AML-193 (cell line): ENCODE measurements at regions not wholly inside any gene's neighbourhood (a gene's known extent, or its start where the extent isn't known, plus 50 kb on each side); places are given as distances from the start of the nearest gene placed in this dataset.

ENCODE experiments used
- DNase-seq, 2 experiments: peaks; one replicate each; lab custom pipeline; 2025; lab: John Stamatoyannopoulos, UW

DNA sequence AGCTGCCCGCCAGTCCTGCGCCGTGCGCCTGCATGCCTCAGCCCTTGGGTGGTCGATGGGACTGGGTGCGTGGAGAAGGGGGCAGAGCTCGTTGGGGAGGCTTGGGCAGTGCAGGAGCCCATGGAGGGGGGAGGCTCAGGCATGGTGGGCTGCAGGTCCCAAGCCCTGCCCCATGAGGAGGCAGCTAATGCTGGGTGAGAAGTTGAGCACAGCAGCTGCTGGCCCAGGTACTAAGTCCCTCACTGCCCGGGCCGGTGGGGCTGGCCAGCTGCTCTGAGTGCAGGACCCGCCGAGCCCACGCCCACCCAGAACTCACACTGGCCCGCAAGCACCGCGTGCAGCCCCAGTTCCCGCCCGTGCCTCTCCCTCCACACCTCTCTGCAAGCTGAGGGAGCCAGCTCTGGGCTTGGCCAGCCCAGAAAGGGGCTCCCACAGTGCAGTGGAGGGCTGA, 764.3 kb upstream of the TYRP1 start:
- no peak for DNase-seq

DNA sequence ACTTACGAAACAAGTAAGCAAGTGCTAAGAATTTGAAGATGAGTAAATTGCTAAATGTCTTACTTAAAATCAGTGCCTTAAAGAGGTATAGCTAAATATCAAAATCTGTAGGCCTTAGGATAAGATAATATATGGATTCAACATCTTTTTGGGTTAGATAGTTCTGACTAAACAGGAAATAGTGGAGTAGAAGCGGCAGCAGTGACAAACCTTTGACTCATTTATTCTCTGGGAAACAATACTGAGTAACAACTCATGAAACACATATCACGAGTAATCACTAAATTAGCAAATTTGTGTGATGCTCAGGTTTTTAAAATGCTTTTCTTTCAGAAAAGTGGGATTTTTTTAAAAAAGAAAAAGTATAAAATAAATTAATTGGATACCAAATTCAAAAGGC, 762.1 kb upstream of the TYRP1 start:
- no peak for DNase-seq

DNA sequence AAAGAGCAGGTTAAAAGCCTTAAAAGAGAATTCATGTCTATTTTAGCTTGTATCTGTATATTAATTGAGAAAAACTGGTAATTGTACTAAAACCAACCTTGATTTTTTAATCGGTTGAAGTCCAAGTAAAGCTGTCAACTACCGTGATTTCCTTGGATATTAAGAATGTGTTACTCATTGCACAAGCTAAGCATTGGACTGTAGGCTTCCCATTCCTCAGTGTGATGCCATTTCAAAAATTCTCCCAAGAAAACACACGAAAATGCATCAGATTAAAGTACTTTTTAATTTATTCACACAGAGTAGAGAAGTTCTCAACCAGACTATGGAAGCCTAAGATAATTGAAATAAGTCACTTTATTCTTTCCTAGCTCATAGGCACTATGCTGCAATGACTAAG, 761.4 kb upstream of the TYRP1 start:
- no peak for DNase-seq

GRCh38 chr9:11933926-11934325, 759.3 kb upstream of the TYRP1 start:
- no peak for DNase-seq

- DNase-seq: no peak
Observed at GRCh38 chr9:11946531-11946930, 746.7 kb upstream of the TYRP1 start.

GRCh38 chr9:11962327-11962726, 730.9 kb upstream of the TYRP1 start:
- no peak for DNase-seq

DNA sequence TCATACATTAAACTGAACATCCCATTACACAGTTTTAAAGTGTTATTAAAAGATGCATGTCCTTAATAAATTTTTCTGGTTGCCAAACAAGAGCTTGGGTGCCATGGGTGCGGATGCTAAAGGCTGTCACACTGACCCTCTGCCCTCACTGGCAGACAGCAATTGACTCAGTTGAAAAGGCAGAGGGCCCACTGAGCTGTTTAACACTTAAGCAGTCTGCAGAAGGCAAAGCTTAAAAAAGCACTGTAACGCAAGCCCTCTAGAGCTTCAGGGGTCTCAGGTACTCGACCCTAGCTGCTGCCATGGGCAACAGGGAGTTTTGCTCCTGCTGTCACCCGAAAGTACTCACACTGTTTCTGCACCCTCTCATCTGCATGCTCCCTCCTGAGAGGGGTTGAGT, 726.4 kb upstream of the TYRP1 start:
- no peak for DNase-seq

DNA sequence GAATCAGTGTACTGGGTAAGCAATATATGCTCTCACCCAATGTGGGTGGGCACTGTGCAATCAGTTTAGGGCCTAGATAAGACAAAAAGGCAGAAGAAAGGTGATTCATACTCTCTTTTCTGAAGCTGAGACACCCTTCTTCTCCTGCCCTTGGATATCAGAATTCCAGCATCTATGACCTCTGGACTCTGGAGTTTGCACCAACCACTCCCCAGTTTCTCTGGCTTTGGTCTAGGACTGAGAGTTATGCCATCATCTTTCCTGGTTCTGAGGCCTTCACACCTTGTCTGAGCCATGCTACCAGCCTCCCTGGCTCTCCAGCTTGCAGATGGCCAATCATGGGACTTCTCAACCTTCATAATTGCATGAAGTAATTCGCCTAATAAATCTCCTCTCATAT, 724.6 kb upstream of the TYRP1 start:
- DNase-seq: no peak

GRCh38 chr9:11973011-11973410, 720.2 kb upstream of the TYRP1 start:
- no peak for DNase-seq

- no peak for DNase-seq
Observed at GRCh38 chr9:11973511-11973910, 719.7 kb upstream of the TYRP1 start.

GRCh38 chr9:11992866-11993265, 700.3 kb upstream of the TYRP1 start:
- no peak for DNase-seq

DNA sequence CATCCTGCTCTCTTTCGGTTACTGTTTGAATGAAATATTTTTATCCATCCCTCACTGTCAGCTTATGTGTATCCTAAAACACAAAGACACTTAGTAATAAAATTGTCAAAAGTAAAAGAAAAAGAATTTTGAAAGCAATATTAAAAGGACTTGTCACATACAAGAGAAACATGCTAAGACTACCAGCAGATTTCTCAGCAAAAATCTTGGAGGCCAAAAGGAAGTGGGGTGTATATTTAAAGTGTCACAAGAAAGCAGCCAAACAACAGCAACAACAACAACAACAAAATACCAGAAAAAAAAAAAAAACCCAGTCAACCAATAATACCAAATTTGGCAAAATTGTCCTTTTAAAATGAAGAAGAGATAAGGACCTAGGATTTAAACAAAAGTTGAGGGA, 678.7 kb upstream of the TYRP1 start:
- no peak for DNase-seq

DNA sequence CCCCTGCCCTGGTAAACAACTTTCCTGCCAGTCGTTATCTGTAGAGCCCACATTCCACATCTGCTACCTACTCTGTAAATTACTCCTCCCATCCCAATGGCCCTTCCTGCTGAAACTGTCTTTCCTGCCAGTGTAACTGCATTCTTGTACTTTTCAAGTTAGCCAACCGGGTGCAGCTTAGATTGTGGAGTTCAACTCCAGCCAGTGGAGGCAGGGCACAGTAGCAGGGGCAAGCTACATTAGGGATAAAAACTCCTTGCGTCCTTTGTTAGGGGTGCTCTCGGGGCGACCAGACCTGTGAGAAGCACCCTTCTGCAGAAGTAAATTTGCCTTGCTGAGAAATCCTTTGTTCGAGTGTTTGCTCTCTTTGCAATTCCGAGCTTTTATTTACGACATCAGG, 639.0 kb upstream of the TYRP1 start:
- DNase-seq: no peak

GRCh38 chr9:12056874-12057273, 636.3 kb upstream of the TYRP1 start:
- DNase-seq: no peak

- no peak for DNase-seq
Observed at GRCh38 chr9:12060067-12060466, 633.1 kb upstream of the TYRP1 start.

DNA sequence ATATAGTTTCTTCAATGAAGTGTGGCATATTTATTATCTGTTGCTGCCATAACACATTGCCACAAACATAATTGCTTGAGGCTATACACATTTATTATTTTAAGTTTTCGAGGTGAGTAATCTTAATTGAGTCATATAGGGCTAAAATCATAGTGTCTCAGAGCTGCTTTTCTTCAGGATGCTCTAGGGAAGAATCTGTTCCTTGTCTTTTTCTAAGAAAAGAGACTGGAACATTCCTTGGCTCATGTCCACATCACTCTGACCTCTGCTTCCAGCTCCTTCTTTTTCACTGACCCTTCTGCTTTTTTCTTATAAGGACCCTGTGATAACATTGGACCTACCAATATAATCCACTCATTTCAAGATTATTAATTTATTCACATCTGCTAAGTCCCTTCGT, 632.4 kb upstream of the TYRP1 start:
- no peak for DNase-seq

DNA sequence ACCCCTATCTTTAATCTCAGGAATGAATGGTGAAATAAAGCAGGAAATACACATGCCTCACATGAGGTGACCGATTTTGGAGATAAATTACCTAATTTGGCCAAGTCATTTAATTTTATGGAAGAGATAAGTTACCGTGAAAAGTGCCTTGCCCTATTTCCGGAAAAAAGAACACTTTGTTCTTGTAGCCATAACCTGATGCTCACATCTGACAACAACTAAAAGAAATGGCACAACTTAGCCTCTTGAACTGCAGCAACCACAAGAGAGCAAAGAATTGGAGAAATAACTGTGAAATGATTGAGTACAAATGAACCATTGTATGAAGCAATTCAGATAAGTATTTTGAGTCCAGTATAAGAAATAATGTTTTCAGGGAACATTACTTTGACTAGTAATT, 628.1 kb upstream of the TYRP1 start:
- no peak for DNase-seq

- no peak for DNase-seq
Observed at GRCh38 chr9:12065686-12066085, 627.5 kb upstream of the TYRP1 start.

GRCh38 chr9:12066455-12067035, 626.6 kb upstream of the TYRP1 start:
- DNase-seq: no peak

- DNase-seq: no peak
Observed at GRCh38 chr9:12069366-12069765, 623.8 kb upstream of the TYRP1 start.

GRCh38 chr9:12085399-12085798, 607.8 kb upstream of the TYRP1 start:
- no peak for DNase-seq

GRCh38 chr9:12091865-12092527, 601.2 kb upstream of the TYRP1 start:
- DNase-seq: no peak

GRCh38 chr9:12094046-12094445, 599.1 kb upstream of the TYRP1 start:
- no peak for DNase-seq

- no peak for DNase-seq
Observed at GRCh38 chr9:12095931-12096330, 597.3 kb upstream of the TYRP1 start.
